B cell (primary cell): ENCODE measurements at regions not wholly inside any gene's neighbourhood (a gene's known extent, or its start where the extent isn't known, plus 50 kb on each side); places are given as distances from the start of the nearest gene placed in this dataset.

ENCODE experiments used
- ATAC-seq: fragments of 200-7000 bp; cut with Tn5 transposase; one replicate; pipeline ENCODE4 v1.10.0; 2021; ENCODE audit warnings: low read depth, mild to moderate bottlenecking, moderate number of reproducible peaks, moderate library complexity
- CTCF ChIA-PET: fragments of 350-600 bp; sonication (Branson Sonifier 250); formaldehyde crosslinking; loops from one replicate; lab custom pipeline; 2021; ENCODE audit warnings: antibody characterized with exemption, inconsistent platforms; lab: Charles Lee
- POLR2A ChIA-PET: fragments of 350-600 bp; sonication (Branson Sonifier 250); formaldehyde crosslinking; loops from one replicate; lab custom pipeline; 2021; ENCODE audit warnings: antibody characterized with exemption; lab: Charles Lee
- DNase-seq: peaks from one replicate; pipeline ENCODE4 v3.0.0; 2013
- H2AFZ ChIP-seq: 2 replicates; pipeline ENCODE4 v1.6.1; 2012; ENCODE audit warnings: mild to moderate bottlenecking, low read depth, low read length; ENCODE audit not compliant: insufficient read depth, poor library complexity, severe bottlenecking
- H3K27ac ChIP-seq, 2 donors: 1 replicate in 1 of 2; 2 replicates in 1 of 2; pipeline ENCODE4 v1.5.1; 2012 to 2013; ENCODE audit warnings: low read length in 2 of 2, mild to moderate bottlenecking in 2 of 2, moderate library complexity in 1 of 2
- H3K27me3 ChIP-seq, 4 experiments: fragments of 200-600 bp in 1 of 4; sonication (generic) in 1 of 4; replicated peaks in 1 of 4; 1 replicate in 2 of 4; 2 replicates in 2 of 4; pipeline versions ENCODE4 v1.6.1 to v1.7.0; 2013 to 2016; ENCODE audit warnings: low read length in 3 of 4, mild to moderate bottlenecking in 2 of 4, mixed read lengths in 1 of 4, moderate library complexity in 1 of 4; ENCODE audit not compliant: insufficient read depth in 4 of 4, control insufficient read depth in 3 of 4; ENCODE audit errors: control extremely low read depth in 1 of 4
- H3K36me3 ChIP-seq, 2 experiments: replicated peaks in 1 of 2; 1 replicate in 1 of 2; 2 replicates in 1 of 2; pipeline versions ENCODE4 v1.6.1 to v1.7.1; 2013; ENCODE audit warnings: low read length in 1 of 2; ENCODE audit not compliant: insufficient read depth in 2 of 2, control insufficient read depth in 1 of 2; ENCODE audit errors: control extremely low read depth in 1 of 2, extremely low read depth in 1 of 2
- H3K4me1 ChIP-seq, 2 donors: fragments of 200-600 bp in 1 of 2; sonication (generic) in 1 of 2; 1 replicate in 1 of 2; 2 replicates in 1 of 2; pipeline versions ENCODE4 v1.5.1 to v1.6.1; 2013 to 2017; ENCODE audit warnings: low read length in 2 of 2; ENCODE audit not compliant: control insufficient read depth in 2 of 2, insufficient read depth in 2 of 2
- H3K4me2 ChIP-seq: replicated peaks from 2 replicates; pipeline ENCODE3; 2012; ENCODE audit warnings: mild to moderate bottlenecking, low read depth, low read length; ENCODE audit not compliant: poor library complexity, severe bottlenecking
- H3K4me3 ChIP-seq, 5 experiments: fragments of 200-600 bp in 1 of 5; sonication (generic) in 1 of 5; 1 replicate in 3 of 5; 2 replicates in 2 of 5; pipeline versions ENCODE4 v1.5.1 to v1.7.0; 2011 to 2016; ENCODE audit warnings: low read length in 4 of 5, mild to moderate bottlenecking in 4 of 5, low read depth in 2 of 5, control low read depth in 1 of 5, moderate library complexity in 1 of 5; ENCODE audit not compliant: insufficient read depth in 1 of 5; ENCODE audit errors: control extremely low read depth in 1 of 5, extremely low read depth in 1 of 5
- H3K79me2 ChIP-seq: fragments of 200-600 bp; sonication (generic); one replicate; pipeline ENCODE4 v1.6.0; 2016; ENCODE audit warnings: low read length; ENCODE audit not compliant: control insufficient read depth, insufficient read depth
- H3K9ac ChIP-seq: fragments of 200-600 bp; sonication (generic); 2 replicates; pipeline ENCODE4 v1.6.1; 2017; ENCODE audit warnings: mild to moderate bottlenecking, low read length, moderate library complexity
- H3K9me3 ChIP-seq, 3 donors: one replicate each; pipeline versions ENCODE4 v1.6.1 to v1.7.1; 2013; ENCODE audit warnings: low read length in 2 of 3; ENCODE audit not compliant: control insufficient read depth in 2 of 3, insufficient read depth in 1 of 3; ENCODE audit errors: control extremely low read depth in 1 of 3
- H4K20me1 ChIP-seq: 2 replicates; pipeline ENCODE4 v1.6.0; 2012; ENCODE audit warnings: mild to moderate bottlenecking, low read length; ENCODE audit not compliant: insufficient read depth, control insufficient read depth, poor library complexity, severe bottlenecking
- H3K27ac Mint-ChIP-seq: one replicate; pipeline ENCODE4 v1.8.0; 2021; ENCODE audit warnings: mixed read lengths
- H3K27me3 Mint-ChIP-seq: one replicate; pipeline ENCODE4 v1.8.0; 2021; ENCODE audit warnings: mixed read lengths
- H3K4me1 Mint-ChIP-seq: one replicate; pipeline ENCODE4 v1.8.0; 2021; ENCODE audit warnings: mixed read lengths
- H3K4me3 Mint-ChIP-seq: one replicate; pipeline ENCODE4 v1.8.0; 2021; ENCODE audit warnings: mixed read lengths
- H3K9me3 Mint-ChIP-seq: one replicate; pipeline ENCODE4 v1.8.0; 2022; ENCODE audit warnings: mixed read lengths; ENCODE audit not compliant: insufficient read depth
- CTCF ChIP-seq: fragments of 200-600 bp; IDR thresholded peaks from one replicate; pipeline ENCODE4 v1.8.0; 2022; ENCODE audit warnings: antibody characterized with exemption, mild to moderate bottlenecking
- EZH2 ChIP-seq: IDR thresholded peaks from 2 replicates; pipeline ENCODE4 v1.6.1; 2012; ENCODE audit warnings: borderline replicate concordance, low read depth, mild to moderate bottlenecking, moderate library complexity, low read length; ENCODE audit not compliant: insufficient read depth, poor library complexity, severe bottlenecking
- WGBS: methylation state at CpG from one replicate; pipeline ENCODE4 v1.1.5; 2013; ENCODE audit warnings: missing lambda C conversion rate; ENCODE audit not compliant: insufficient coverage; 5-methylcytosine and 5-hydroxymethylcytosine counted together
- intact Hi-C: fragments of 100-400 bp; cut with micrococcal nuclease; formaldehyde crosslinking; loops from one replicate; pipeline ENCODE4 v1.10.0; 2022

GRCh38 chr1:218900615-218901014 lies 273.1 kb upstream of the LYPLAL1 start:
- H3K4me1 ChIP-seq: no peaks in the 10 kb centered on the region
- no peak overlapping the region for H3K27ac Mint-ChIP-seq
- no peaks in the 10 kb centered on the region for H4K20me1 ChIP-seq
- POLR2A ChIA-PET: no interaction called here
- peaks cover 12% of the 10 kb centered on the region for H3K27me3 Mint-ChIP-seq
- no peaks in the 10 kb centered on the region for H3K36me3 ChIP-seq
- H3K9ac ChIP-seq: no peak overlapping the region
- no peaks in the 10 kb centered on the region for H3K9me3 ChIP-seq
- H3K9me3 Mint-ChIP-seq: peaks cover 2% of the 10 kb centered on the region
- H3K27me3 ChIP-seq: no peaks in the 10 kb centered on the region
- no peak overlapping the region for H3K4me3 ChIP-seq
- CTCF ChIA-PET: no interaction called here
- TF ChIP-seq CTCF (no peak), EZH2 (no peak)
- DNase-seq (no peak), ATAC-seq (no peak)
- no CpG with 5 or more reads among the region's 3 CpGs for WGBS
- H2AFZ ChIP-seq: no peak overlapping the region
- H3K4me2 ChIP-seq: no peak overlapping the region
- H3K4me1 Mint-ChIP-seq: no peaks in the 10 kb centered on the region
- intact Hi-C loops: no loop called here
- H3K27ac ChIP-seq: no peak overlapping the region
- no peak overlapping the region for H3K4me3 Mint-ChIP-seq
- H3K79me2 ChIP-seq: no peaks in the 10 kb centered on the region

- Histone ChIP-seq H4K20me1 (no peaks in the 10 kb centered on the region), H3K4me3 (no peak overlapping the region), H3K79me2 (no peaks in the 10 kb centered on the region), H3K27me3 (no peaks in the 10 kb centered on the region), H3K36me3 (no peaks in the 10 kb centered on the region), H3K4me1 (no peaks in the 10 kb centered on the region), H3K4me2 (no peak overlapping the region), H3K9ac (no peak overlapping the region), H2AFZ (no peak overlapping the region), H3K9me3 (no peaks in the 10 kb centered on the region), H3K27ac (no peak overlapping the region)
- no CpG with 5 or more reads among the region's 1 CpG for WGBS
- TF ChIP-seq CTCF (no peak), EZH2 (no peak)
- Mint-ChIP-seq H3K9me3 (peaks cover 2% of the 10 kb centered on the region), H3K4me1 (no peaks in the 10 kb centered on the region), H3K27me3 (peaks cover 8% of the 10 kb centered on the region), H3K4me3 (no peak overlapping the region), H3K27ac (no peak overlapping the region)
- intact Hi-C loops: no loop called here
- ChIA-PET POLR2A (no interaction called here), CTCF (no interaction called here)
- no peak for DNase-seq
- ATAC-seq: no peak
Observed at GRCh38 chr1:218904416-218904815, 269.3 kb upstream of the LYPLAL1 start.
